GM18951 (cell line): ENCODE measurements at regions not wholly inside any gene's neighbourhood (a gene's known extent, or its start where the extent isn't known, plus 50 kb on each side); places are given as distances from the start of the nearest gene placed in this dataset.

Experiments
- POLR2A ChIP-seq: IDR thresholded peaks from 4 replicates; pipeline ENCODE4 v1.6.1; 2011; ENCODE audit warnings: mild to moderate bottlenecking; ENCODE audit not compliant: insufficient read length, insufficient read depth; ENCODE audit errors: extremely low read depth
- in situ Hi-C: fragments of 300-500 bp; cut with MboI; formaldehyde crosslinking; loops from one replicate; pipeline ENCODE4 v1.12.0; 2022; ENCODE audit warnings: low sequenced_read_pairs, mixed read lengths, inconsistent platforms; ENCODE audit not compliant: unreplicated experiment

DNA sequence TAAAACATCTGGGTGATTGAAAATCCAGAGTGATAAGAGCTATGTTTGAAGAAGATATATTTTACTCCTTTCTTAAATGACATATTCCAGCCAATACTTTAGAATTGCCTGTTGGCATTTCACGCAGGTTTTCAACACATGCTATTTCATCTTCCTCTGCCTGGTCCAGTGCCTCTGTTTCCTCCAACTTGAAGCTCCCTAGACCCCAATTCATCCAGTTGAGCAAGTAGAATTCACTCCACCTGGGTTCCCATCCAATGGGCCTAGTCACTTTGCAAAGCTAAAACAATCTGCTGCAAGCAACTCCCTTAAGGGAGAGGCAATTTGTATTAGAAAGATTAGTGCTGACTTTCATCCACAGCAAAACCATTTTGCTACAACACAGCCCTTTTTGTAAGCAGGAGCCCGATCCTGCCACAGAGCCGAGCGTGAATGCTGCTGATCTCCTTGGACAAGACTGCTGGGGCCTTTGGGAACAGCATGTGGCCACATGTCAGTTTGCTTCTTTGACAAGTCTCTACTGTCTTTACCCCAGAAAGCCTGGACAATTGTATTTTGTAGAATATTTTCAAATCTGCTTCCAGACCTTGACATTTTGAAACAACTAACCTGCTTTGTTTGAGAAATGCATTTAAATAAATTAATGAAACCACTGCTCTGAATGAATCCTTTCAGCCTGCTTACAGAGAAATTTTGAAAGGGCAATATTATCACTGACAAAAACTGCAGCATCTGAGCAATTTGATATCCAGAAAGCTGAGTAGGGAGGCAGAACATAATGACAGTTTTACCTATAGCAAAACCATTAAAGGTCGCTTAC lies 259.1 kb downstream of the TDRD15 start:
- no peak for TF ChIP-seq POLR2A
- in situ Hi-C loops = no loop called here

- TF ChIP-seq POLR2A = no peak
- in situ Hi-C loops = no loop called here
Measured at GRCh38 chr2:21386666-21387065, 262.9 kb downstream of the TDRD15 start.

DNA sequence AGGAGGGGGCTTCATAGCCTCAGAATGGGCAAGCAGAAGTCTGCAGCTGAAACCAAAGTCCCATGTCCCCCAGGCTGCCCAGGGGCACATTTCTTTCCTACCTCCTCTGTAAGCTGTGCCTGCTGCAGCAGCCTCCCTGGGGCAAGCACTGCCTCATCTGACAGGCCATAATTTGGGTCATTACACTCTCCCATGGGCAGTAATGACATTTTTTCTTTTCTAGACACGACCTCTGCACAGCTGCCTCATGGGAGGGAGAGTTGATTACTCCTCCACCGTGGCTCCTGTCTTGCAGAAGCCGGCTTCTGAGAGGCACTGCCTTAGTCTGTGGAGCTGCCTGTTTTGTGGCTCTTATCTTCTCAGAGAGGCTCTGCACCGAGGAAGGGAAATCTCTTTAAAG lies 268.9 kb downstream of the TDRD15 start:
- TF ChIP-seq POLR2A = no peak
- in situ Hi-C loops = no loop called here

GRCh38 chr2:21393173-21393572 lies 269.4 kb downstream of the TDRD15 start:
- in situ Hi-C loops = no loop called here
- TF ChIP-seq POLR2A = no peak

GRCh38 chr2:21395366-21395765 lies 271.6 kb downstream of the TDRD15 start:
- TF ChIP-seq POLR2A = no peak
- in situ Hi-C loops = no loop called here

DNA sequence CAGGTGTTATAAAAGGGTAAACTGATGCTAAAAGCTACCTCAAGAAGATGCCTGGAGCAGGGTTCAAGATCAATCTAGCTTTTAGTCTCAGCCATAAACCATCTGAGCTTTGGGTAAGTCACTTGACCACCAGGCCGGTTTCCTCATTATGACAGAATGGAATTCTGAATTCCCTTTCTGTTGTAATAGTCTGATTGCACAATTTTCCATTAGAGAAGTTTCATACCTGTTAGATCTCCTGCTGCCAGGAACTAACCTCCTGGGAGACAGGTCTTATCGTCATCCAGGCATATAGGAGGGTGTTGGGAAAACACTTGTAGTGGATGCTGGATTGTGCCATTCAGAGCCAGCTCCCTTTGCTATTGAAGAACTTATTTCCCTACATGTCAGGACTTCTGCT lies 272.5 kb downstream of the TDRD15 start:
- in situ Hi-C loops = no loop called here

GRCh38 chr2:21401022-21401698 lies 277.4 kb downstream of the TDRD15 start:
- no peak for TF ChIP-seq POLR2A
- in situ Hi-C loops = no loop called here

More for the DNA sequence above, 272.5 kb downstream of the TDRD15 start:
- no peak for TF ChIP-seq POLR2A

DNA sequence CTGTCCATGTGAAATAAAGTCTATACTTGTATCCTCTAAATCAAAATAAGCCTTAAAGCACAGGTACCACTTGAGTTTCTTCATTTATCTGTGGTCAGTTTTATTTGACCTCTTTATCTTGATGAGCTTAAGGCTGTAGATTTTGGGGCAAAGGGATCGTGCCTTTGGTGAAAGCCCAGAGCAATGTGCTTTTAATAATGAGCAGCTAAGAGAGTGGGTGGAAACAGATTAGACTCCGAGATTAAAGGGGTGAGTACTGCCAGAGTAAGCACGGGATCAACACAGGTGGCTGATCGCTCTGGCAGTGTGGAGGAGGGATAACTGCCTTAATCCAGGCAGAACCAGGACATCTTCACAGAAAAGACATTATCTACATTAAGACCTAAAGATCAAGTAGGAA lies 280.4 kb downstream of the TDRD15 start:
- in situ Hi-C loops = no loop called here
- TF ChIP-seq POLR2A = no peak

DNA sequence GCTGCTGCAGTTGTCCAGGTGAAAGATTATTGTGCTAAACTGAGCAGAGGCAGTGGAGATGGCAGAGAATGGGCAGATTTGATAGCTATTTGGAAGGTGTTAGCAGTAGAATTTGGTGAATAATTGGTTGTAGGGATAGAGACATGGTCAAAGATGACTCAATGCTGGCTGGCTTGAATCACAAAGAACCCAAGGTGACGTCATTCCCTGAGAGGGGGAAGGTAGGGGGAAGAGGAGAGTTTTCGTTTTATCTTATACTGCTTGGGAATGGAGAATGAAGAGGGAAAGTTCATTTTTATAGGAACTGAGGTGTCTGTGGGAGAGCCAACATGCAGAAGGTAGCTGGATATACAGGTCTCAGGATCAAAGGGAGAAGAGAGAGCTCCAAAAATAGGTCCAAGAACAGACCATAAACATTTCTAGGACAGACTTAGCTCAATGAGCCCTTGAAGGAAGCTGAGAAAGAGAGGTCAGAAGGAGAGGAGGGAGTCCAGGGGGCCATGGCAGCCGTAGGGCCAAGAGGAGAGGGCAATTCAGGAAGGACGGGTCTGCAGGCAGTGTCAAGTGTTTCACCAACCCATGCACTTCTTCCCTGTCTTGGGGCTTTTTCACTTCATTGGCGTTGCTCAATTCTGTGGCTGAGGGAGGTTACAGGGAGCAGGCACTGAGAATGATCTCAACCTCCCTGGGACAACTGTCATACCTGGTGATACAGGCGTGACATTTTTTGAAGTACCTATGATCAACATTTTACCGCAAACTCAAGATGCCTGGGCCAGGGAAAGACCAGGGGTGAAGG lies 281.3 kb downstream of the TDRD15 start:
- TF ChIP-seq POLR2A = no peak
- in situ Hi-C loops = no loop called here

DNA sequence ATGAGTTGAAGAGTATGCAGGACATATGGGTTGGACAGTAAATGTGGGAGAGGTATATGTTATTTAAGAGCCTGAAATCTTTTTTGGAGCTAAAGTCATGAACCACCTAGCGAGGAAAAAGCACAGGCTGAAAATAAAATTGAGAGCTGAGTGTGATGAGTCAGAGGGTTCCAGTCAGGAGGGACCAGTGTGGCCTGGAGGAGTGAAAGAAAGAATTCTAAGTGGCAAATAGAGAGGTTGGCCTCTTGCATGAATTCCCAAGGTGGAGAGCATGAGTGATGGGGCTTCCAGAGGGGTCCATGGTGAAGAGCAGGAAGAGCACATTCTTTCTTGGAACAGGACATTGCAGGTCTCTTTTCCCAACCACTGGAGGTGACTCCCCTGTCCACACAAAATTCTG lies 282.6 kb downstream of the TDRD15 start:
- no peak for TF ChIP-seq POLR2A
- in situ Hi-C loops = no loop called here

DNA sequence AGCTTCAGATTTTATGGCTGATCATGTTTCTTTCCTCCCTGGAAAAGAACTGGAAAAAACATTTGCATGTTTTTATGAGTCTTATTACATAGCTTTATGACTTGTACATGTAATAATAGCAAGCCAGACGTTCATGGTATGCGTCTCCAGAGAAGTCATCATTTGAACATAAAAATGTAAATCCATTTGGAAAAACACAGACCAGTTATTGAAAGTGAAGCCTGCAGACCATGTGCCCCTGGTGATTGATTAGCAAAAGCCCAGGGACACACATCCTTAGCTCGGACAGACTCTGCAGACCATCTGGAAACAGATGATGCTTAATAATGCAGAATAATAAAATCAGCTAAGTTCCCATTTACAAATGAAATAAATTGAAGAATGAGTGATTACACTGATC lies 283.1 kb downstream of the TDRD15 start:
- in situ Hi-C loops = no loop called here
- TF ChIP-seq POLR2A = no peak

GRCh38 chr2:21407851-21408250 lies 284.1 kb downstream of the TDRD15 start:
- no peak for TF ChIP-seq POLR2A
- in situ Hi-C loops = no loop called here

DNA sequence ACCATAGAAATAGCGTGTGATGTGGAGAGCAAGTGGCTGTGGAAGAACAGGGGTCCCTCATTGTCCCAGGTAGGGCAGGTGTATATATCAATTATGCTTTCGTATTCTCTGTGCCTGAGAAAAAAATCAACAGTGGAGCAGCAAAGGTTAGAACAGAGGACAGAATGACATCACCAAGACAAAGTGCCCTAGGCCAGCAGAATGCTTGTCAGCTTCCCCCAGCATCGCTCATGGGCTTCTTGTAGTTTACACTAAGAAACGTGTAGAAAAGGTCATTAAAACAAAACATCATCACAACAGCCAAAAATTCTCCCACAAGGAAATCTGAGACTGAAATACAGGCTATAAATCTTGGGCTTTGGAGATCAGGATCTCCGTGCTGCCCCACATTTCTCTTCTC lies 288.0 kb downstream of the TDRD15 start:
- in situ Hi-C loops = no loop called here

More for the DNA sequence above, 288.0 kb downstream of the TDRD15 start:
- TF ChIP-seq POLR2A = no peak
